ENCODE measurements at regions not wholly inside any gene's neighbourhood (a gene's known extent, or its start where the extent isn't known, plus 50 kb on each side); places are given as distances from the start of the nearest gene placed in this dataset.

GRCh38 chr11:37076866-37077265 is 478.8 kb upstream of the RAG2 start:
- H3K4me3 ChIP-seq = no peak overlapping the region
- ATAC-seq (no peak), DNase-seq (no peak)
- no peaks in the 10 kb centered on the region for H3K4me1 ChIP-seq
- no peaks in the 10 kb centered on the region for H3K9me3 ChIP-seq
- WGBS, 2 donors = 61 to 74% methylated on average over 1 of the region's 1 CpG
- intact Hi-C loops (cut with DNase I) = no loop called here
- no peak overlapping the region for H3K27ac ChIP-seq
- H3K27me3 ChIP-seq = no peaks in the 10 kb centered on the region
- no peaks in the 10 kb centered on the region for H3K36me3 ChIP-seq
- no peak for TF ChIP-seq CTCF (IDR thresholded peaks at IDR 0.05)

GRCh38 chr11:37072538-37073055 is 474.6 kb upstream of the RAG2 start:
- H3K9me3 ChIP-seq = no peaks in the 10 kb centered on the region
- intact Hi-C loops (cut with DNase I) = no loop called here
- H3K27ac ChIP-seq = no peak overlapping the region

GRCh38 chr11:37050311-37050710 is 452.3 kb upstream of the RAG2 start:
- Histone ChIP-seq H3K27ac (no peak overlapping the region), H3K36me3 (no peaks in the 10 kb centered on the region), H3K4me3 (no peak overlapping the region), H3K4me1 (no peaks in the 10 kb centered on the region), H3K27me3 (no peaks in the 10 kb centered on the region), H3K9me3 (no peaks in the 10 kb centered on the region)
- DNase-seq (no peak), ATAC-seq (no peak)
- no peak for TF ChIP-seq CTCF (IDR thresholded peaks at IDR 0.05)
- intact Hi-C loops (cut with DNase I) = no loop called here

More at GRCh38 chr11:37072538-37073055, 474.6 kb upstream of the RAG2 start:
- Histone ChIP-seq H3K36me3 (no peaks in the 10 kb centered on the region), H3K4me3 (no peak overlapping the region), H3K4me1 (no peaks in the 10 kb centered on the region), H3K27me3 (no peaks in the 10 kb centered on the region)
- DNase-seq = no peak
- TF ChIP-seq CTCF (IDR thresholded peaks at IDR 0.05) = no peak
- 9 to 13% methylated on average over 1 of the region's 1 CpG for WGBS, 2 donors
- ATAC-seq = no peak

DNA sequence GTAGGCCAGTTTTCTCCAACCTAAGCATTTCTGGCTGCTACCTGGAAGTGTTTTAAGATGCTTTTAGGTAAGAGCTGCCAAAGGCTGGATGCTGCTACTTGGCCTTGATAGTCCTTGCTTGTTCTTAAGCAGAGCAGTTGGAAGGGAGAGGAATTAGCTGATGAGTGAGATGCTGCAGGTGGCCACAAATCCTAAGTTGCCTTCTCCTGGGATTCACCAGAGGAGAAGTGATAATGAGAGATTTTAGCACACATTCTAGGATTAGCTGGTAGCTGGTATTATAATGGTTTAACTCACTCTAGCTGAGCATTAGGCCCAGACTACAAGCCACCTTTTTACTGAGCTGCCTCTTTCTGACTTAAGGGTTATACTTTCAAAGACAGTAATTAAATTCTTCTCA is 442.9 kb upstream of the RAG2 start:
- Histone ChIP-seq H3K36me3 (no peaks in the 10 kb centered on the region), H3K4me1 (no peaks in the 10 kb centered on the region), H3K27me3 (no peaks in the 10 kb centered on the region), H3K27ac (no peak overlapping the region), H3K4me3 (no peak overlapping the region), H3K9me3 (no peaks in the 10 kb centered on the region)
- ATAC-seq (no peak), DNase-seq (no peak)
- intact Hi-C loops (cut with DNase I) = no loop called here
- TF ChIP-seq CTCF (IDR thresholded peaks at IDR 0.05) = no peak

DNA sequence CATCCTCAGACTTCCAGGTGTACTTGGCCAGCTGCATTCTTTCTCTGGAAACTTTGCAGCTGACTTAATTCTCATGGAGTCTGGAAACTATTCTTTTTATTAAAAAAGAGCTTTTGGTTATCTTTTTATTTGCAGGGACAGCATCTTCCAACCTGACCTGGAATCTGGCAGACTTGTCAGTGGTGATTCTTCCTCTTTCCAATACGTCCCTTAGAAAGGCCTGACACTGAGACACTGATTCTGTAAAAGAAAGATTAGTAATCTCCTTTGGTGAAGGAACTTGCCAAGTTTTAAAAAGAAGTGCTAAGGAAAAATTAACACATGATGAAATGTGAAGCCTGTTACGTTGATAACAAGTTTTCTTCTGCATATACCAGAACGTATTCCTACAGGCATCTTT is 440.9 kb upstream of the RAG2 start:
- H3K4me3 ChIP-seq = no peak overlapping the region
- H3K27ac ChIP-seq = no peak overlapping the region
- H3K9me3 ChIP-seq = no peaks in the 10 kb centered on the region
- H3K4me1 ChIP-seq = no peaks in the 10 kb centered on the region
- intact Hi-C loops (cut with DNase I) = no loop called here
- no peak for TF ChIP-seq CTCF (IDR thresholded peaks at IDR 0.05)
- H3K36me3 ChIP-seq = no peaks in the 10 kb centered on the region
- WGBS, 2 donors = 35 to 42% methylated on average over 3 of the region's 3 CpGs
- no peak for ATAC-seq
- H3K27me3 ChIP-seq = no peaks in the 10 kb centered on the region
- no peak for DNase-seq

All from heart right ventricle (tissue), 16 donors.